Left lobe of liver (tissue), 2 donors: ENCODE measurements at regions not wholly inside any gene's neighbourhood (a gene's known extent, or its start where the extent isn't known, plus 50 kb on each side); places are given as distances from the start of the nearest gene placed in this dataset.
A peak's percentile ranks its signal among the peaks of the same experiment; 100 is the strongest.

Source experiments
- ATAC-seq: fragments of 200-7000 bp; cut with Tn5 transposase; one replicate; pipeline ENCODE4 v1.9.1; 2020; ENCODE audit warnings: mild to moderate bottlenecking, moderate library complexity
- DNase-seq: peaks from one replicate; pipeline ENCODE4 v3.0.0-alpha.2; 2020; ENCODE audit warnings: low spot score
- donor health status: DM: no; HTN: no; CAD: no; lungs with moderate emphysema.
- donor health status: DM: no; HTN: yes; CAD: no.

DNA sequence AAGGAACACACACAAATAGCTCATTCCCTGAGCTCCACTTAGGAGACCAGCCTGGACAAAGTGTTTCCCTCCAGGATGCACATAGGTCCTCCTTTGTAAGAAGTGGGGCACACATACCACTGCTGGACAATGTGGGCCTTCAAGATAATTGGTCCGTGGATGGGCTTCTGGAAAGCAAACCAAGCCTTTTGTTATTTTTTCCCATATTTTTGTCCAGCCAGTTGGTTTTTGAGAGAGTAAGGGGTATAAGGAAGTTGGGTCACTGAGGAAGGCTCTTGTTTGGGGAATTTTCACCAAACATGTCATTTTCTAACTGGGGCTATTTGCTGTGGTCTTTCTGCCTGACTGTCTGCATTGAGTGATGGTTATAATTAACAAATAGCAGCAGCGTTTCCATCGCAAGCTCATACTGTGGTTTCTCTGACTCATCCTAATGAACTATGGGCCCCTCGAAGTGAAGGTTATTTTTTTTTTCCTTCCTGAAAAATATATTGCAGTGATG lies 306.3 kb upstream of the DUSP10 start:
- DNase-seq (no peak), ATAC-seq (no peak)

DNA sequence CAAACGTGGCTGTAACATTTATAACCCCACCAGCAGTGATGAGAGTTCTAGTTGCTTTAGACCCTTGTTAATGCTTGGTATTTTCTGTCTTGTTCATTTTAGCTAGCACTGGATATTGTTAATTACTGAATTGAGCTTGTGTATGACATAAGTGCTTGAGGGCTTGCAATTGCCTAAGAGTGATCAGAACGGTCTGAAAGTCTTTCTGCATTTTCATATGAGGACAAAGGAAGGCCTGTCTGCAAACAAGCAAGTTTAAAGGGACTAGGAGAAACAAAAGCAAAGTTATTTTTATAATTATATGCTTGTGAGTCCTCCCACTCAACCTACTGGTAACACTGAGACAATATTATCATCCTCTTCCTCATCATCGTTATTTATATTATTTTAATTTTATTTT lies 305.5 kb upstream of the DUSP10 start:
- ATAC-seq (peak; percentile 35), DNase-seq (no peak)

DNA sequence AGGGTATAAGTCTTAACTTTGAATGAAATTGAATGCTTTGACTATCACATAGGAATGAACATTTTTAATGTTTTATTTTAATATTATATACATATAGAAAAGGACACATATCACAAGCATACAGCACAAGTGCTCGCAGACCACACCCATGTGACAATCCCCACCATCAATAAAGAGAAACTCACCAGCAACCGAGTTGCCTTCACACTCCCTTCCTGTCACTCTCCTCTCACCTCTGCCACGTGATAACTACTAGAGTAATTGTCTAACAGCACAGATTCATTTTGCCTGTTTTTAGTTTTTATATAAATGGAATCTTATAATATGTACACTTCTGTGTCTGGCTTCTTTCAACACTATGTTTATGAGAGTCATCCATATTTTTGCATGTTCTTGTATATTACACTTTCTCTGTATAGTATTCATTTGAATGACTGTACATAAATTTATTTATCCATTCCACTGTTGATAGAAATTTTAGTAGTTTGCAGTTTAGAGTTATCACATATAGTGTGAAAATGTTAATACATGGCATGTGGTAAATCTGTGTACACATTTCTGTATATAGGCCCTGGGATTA lies 304.9 kb upstream of the DUSP10 start:
- ATAC-seq = no peak
- no peak for DNase-seq

DNA sequence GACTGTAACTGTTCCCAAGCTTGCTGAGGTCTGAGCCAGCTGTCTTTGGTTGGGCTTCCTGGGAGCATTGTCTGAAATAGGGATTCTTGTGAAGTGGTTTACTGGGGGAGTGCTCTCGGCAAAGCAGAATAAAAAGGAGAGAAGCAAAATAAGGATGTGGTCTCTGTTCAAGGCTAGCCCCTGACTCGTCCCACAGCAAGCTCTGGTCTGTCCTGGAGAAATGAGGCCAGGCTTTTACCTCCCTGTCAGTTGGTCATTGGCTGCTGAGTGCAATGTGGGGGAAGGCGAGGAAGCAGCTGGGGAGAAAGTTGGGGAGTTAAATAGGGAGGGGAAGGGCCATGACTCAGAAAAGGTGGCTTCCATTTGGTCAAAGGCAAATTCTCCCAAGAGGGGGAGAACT lies 303.9 kb upstream of the DUSP10 start:
- ATAC-seq = no peak
- DNase-seq = no peak

DNA sequence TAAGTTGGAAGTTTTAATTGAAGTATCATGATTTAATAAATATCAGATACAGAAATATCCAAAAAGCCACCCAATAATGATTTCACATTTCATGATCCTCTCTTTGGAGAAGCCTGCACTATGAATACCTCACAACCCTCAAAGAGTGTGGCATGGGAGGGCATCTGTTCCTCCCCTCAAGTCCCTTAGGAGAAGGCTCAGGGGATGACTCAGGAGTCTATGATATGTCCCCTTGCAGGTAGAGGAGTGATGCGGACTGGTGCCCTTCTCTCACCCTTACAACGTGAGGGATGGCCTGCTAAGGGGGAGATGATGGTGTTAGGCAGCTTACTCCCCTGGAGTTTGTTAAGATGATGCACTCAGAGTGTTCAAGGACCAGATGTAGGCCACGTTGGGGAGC lies 303.3 kb upstream of the DUSP10 start:
- no peak for ATAC-seq
- no peak for DNase-seq

DNA sequence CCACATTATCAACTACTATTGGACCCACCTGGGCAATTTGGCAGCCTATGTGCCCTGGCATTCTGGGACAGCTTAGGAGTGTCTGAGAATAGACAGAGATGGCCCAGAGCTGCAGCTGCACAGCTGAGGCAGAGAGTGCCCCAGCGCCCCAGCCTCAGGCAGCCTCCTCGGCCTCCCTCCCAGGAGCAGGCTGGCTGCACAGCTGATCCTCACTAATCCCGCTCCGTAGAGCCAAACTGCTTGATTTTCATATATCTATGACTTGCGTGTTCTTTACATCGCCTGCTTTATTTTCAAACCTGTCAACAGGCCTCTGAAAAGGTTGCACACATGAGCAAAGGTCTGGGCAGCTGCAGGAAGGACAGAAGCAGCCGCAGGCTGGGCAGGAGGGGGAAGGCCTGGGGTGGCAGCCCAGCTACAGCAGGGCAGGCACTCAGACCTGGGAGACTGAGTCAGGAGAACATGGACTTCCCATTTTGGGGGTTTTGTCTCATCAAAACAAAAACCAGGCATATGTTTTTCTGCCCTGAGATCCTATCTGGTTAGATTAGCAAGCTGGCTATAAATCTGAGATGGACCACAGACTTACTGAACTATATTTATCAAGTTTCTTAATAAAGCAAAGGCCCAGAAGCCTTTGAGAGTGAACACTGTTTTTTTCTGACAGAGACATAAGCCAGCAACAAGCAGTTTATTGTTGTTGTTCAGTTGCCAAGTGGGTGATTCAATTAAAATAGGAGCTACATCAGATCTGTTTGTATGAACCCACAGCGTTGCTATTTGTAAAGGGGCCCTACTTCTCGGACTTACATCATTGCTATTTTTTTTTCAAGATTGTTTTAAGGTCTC lies 301.8 kb upstream of the DUSP10 start:
- ATAC-seq = peak; percentile 69
- DNase-seq = no peak

DNA sequence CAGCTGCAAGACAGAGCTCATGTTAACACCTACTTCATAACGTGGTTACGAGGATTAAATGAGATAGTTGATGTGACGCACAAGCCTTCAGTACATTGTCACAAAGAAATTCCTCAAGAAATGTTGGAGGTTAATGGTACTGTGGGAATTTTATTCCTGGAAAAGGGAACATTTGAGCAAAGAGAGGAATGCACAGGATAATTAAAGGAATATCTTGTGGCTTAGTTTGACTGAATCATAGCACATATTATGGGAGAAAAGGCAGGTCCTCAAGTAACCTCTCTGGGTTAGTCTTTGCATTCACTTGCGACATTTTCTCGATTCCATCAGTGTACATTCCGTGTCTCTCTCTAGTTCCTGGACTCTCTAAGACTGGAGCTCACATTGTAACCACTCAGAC lies 300.2 kb upstream of the DUSP10 start:
- no peak for DNase-seq
- ATAC-seq = no peak

DNA sequence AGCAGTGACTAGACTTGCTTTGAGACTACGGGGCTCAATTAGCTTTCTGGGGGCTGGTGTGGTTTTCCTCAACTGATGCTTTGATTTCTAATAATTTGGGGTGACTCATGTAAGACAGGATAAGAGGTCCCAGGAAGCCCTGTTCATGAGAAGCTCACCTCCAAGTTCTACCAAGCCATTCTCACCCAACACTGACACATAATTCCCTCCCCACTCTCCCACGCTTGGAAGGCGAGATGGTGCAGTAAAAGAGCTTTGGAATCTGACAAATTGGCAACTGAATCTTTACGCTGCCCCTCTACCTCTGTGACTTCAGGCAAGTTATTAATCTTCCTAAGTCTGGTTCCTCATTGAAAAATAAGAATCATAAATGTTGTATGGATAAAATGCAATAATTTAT lies 299.1 kb upstream of the DUSP10 start:
- ATAC-seq = no peak
- no peak for DNase-seq

DNA sequence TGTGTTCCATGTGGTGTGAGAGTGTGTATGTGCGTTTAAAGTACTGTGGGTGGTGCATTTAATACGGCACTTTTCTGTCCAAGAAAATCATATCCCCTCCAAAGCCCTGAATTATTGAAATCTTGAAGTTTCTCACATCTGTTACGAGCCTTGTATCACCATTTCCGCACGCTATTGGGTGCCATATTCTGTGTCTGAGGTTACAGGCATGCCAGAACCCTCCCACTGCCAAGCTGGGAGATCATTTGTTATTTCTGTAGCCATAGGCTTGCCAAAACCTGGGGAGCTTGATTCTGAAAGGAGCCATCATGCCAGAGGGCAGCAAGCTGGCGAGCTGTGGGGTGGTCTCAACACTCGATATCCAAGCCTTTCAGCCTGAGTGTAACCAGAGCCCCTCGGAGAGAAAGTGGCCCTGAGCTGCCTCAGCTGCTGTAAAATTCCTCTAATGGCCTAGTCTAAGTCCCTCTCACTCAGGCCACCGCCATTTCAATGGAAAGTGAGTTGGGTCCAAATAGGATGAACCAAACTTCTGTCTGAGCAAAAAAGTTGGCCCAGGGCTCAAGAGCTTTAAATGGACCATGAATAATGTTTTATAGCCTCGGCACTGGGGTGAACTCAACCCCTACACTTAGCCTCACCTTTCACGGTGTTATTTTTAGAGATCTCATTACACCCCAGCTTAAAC lies 298.4 kb upstream of the DUSP10 start:
- DNase-seq (no peak), ATAC-seq (no peak)

DNA sequence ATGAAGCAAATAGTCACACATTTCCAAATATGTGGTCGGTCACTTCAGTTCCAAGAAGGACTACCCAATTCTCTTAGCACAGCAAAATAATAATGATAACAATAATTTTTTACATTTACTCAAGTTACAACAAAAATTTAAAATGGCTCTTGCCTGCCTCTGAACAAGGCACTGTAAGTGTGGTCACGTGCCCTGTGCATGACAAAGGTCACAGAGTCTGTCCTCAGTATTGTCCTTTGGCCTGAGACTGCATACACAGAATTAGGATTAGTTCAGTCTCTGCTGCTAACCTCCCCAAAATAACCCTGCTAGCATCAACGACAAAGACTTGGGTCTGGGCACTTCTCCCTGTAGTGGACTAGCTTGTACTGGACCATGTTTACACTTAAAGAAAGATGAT lies 297.1 kb upstream of the DUSP10 start:
- ATAC-seq (peak; percentile 88), DNase-seq (peak; percentile 63)

DNA sequence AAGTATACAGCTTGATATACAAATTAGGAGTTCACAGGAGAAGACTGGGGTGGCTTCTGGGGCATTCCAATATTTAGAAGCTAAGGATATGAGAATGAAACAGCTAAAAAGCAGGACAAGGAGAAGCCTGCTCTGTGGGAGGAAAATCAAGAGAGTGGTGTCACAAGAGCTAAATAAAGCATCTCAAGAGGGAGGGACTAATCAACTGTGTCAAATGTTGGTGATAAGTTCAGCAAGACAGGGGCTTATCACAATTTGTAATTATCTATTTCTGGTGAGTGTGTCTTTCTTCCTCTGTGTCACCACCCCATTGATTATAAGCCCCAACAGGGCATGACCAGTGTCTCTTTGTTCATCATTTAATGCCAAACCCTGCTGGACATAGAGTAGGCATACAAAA lies 295.8 kb upstream of the DUSP10 start:
- ATAC-seq (no peak), DNase-seq (no peak)

DNA sequence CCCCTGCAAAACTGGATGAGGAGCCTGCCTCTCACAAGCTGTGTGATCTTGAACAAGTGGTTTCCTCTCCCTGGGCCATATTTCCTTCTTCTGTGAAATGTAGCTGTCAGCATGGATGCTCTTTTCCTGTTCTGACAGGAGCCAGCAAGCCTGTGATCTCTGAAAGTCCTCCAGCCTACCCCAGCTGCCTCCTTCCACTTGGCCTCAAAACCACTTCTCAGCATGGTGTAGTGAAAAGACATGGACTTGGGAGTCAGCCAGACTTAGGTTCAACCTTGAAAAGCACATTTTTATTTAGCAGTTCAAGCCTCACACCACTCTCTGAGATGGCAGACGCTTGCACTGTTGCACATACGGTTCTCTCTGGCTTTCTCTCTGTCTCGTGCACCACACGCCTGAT lies 292.9 kb upstream of the DUSP10 start:
- ATAC-seq = no peak
- no peak for DNase-seq

DNA sequence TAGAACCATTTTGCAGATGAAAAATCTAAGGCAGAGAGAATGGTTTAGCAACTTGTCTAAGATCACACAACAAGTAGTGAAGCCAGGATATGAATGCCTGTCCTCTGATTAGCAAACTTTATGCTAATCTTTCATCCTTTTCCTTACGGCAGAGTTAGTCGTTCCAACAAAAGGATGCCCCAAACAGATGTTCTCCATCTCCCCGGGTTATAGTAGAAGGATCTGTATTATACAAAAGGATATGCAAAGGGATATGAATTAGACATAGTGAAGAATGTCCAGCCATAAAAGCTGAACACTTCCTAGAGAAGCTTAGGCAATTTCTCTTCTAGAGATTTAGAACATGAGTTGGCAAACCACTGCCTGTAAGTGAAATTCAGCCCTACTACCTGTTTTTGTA lies 291.6 kb upstream of the DUSP10 start:
- no peak for DNase-seq
- no peak for ATAC-seq

DNA sequence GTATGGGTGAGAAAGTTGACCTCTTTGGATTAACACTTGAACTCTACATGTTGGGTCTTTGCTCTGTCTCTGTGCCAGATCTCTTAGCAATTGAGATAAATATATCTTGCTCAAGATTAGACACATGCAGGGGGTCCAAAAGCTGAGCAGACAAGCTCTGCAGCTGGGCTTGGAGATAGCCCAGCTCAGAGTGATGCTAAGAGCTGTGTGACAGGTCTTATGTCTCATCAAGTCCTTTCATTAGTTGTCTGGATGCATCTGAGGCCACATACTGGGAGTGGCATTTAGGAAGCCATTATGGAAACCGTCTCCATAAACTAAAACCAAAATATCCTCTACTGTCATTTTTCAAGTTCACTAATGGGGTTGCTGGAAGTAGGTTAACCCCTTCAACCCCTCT lies 289.4 kb upstream of the DUSP10 start:
- ATAC-seq = no peak
- no peak for DNase-seq

DNA sequence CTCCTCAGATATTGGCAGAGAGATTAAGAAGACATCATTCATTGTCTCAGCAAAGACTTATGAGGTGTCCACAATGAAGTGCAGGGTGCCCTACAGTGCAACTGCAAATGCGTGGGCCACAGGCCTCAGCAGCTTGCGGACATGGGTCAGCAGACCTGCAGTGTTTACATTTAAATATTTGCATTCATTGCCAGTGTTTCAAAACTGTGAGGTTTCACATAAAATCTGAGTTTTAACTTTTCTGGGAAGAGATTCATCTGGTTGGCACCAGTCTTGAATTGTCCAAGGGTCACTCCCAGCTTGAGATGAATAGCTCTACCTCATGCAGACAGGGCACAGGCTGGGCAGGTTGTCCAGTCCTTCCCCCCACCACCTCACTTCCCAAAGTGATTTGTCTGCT lies 286.8 kb upstream of the DUSP10 start:
- ATAC-seq (peak; percentile 73), DNase-seq (peak; percentile 56)

DNA sequence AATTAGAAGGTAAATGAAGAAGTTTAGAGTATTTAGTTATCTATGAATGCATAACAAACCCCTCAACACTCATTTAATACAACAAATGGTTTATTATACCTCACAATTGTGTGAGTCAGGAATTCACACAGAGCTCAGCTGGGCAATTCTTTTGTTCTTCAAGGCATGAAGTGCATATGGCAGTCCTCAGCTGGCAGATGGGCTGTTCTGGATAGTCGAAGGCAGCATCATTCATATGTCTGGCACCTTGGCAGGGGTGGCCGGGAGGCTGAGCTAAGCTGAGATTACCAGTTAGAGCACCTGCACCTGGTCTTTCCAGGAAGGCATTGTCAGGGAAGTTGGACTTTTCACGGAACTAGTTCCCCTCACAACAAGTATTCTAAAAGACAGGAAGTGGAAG lies 286.2 kb upstream of the DUSP10 start:
- DNase-seq = no peak
- no peak for ATAC-seq

DNA sequence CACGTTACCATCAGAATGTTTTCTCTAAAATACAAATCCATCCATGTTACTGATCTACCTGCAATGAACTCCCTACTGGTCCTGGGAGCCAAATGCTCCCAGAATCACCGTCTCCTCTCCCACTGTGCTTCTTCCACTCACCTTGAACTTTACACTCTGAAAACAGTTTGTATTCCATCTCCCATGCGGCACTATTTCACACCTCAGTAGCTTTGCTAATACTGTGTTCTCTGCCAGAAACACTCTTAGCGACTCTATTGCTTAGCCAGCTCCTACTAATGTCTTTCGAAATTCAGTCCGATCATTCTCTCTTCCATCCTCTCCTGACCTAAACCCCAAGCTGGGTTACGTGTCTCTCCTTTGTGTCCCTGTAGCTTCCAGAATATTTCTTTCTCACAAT lies 284.4 kb upstream of the DUSP10 start:
- DNase-seq (peak; percentile 67), ATAC-seq (peak; percentile 83)

DNA sequence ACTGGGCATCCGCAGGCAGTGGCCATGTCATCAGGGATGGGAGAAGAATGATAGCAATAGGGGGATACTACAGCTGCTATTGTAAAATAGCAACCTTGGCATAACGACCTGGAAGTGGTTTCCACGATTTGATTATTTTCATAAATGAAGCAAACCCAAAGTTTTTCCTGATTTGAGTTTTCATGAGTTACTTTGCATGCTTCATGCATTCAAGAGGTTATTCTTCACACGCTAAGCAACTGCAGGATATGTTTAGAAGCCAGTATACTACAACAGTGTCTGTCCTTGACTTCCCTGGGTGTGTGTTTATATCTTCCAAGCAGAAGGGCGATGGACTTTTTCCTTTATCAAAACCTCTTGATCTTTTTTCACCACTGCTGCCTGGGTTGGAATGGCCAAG lies 281.1 kb upstream of the DUSP10 start:
- DNase-seq (no peak), ATAC-seq (no peak)

DNA sequence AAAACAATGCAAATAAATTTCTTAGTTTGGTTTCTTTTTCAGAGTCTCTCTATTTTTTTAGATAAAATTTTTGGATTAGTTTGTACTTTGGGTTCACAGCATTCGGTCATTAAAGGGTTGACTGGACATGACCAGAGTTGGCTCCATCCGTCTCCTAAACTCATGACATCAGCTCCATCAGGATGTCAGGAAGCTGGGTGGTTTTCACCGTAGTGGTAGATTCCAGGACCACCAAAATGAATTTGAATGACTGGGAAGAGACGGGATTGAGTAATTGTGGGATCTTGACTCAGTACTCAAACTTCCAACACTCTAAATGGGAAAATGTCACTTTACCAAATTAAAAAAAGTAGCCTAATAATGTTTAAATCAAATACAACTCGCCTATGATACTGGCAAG lies 279.2 kb upstream of the DUSP10 start:
- ATAC-seq (no peak), DNase-seq (no peak)

DNA sequence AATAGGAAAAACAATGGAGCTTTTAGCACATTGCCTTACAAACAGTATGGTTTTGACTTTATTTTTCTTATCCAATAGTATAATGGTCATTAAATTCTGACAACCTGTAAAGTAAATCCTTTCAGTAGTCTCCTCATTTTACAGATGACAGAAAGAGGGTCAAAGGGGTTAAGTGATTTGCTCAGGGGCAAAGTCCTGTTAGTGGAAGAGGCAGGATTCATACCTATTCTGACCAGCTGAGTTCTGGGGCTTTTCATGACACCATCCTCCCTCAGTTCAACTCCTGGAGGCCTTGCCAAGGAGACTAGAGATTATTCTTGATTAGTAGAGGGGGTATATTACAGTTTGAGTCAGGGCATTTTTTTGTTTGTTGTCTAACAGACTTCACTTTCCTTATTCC lies 278.7 kb upstream of the DUSP10 start:
- ATAC-seq = peak; percentile 54
- DNase-seq = no peak

DNA sequence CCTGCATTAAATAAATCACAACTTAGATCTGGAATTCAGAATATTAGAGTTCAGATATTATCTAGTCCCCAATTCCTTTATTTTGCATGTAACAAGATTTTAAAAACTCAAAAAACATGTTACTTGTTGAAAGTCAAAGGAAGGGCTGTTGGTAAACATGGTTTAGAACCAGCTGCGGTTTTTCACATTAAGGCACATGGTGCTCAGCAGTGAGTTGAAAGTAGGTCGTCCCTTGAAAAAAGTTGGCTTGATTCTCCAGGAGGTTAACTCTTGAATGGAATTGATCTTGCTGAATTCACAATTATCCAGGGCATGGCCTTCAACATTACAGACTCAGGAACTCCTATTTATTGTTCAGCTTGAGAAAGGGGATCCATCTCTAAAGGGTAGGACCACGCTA lies 277.1 kb upstream of the DUSP10 start:
- peak; percentile 72 for ATAC-seq
- DNase-seq = no peak

DNA sequence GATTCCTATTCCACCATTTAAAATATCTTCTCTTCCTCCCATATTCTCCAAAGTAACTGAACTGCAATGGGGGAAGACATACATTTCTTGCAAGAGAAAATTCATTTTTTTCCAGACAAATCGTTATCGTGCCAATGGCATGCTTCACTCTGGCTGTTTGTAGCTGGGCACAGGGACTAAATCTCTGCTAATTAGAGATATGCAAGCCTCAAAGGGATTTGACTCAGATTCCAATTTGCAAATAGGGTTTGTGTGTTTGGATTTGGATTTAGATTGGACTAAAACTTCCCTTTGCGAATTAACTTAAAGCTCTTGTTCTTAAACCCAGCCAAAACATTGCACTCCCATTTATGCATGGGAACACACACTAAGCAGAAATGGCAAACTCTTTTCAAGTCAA lies 276.2 kb upstream of the DUSP10 start:
- ATAC-seq (no peak), DNase-seq (no peak)
